ENCODE measurements at regions not wholly inside any gene's neighbourhood (a gene's known extent, or its start where the extent isn't known, plus 50 kb on each side); places are given as distances from the start of the nearest gene placed in this dataset.
A peak's percentile ranks its signal among the peaks of the same experiment; 100 is the strongest.

GRCh38 chr10:113376428-113376827 lies 176.4 kb upstream of the HABP2 start:
- DNase-seq = no peak

- DNase-seq = no peak
These were observed 173.8 kb upstream of the HABP2 start for GRCh38 chr10:113379091-113379490.

- no peak for DNase-seq
These were observed 171.4 kb upstream of the HABP2 start for GRCh38 chr10:113381416-113381815.

- DNase-seq = no peak
These were observed 170.8 kb upstream of the HABP2 start for GRCh38 chr10:113381981-113382509.

- no peak for DNase-seq
These were observed 170.2 kb upstream of the HABP2 start for GRCh38 chr10:113382691-113383090.

- DNase-seq = no peak
These were observed 168.7 kb upstream of the HABP2 start for GRCh38 chr10:113384181-113384580.

- DNase-seq = peak; percentile 96
These were observed 167.5 kb upstream of the HABP2 start for GRCh38 chr10:113385021-113385999.

GRCh38 chr10:113386005-113386404 lies 166.8 kb upstream of the HABP2 start:
- DNase-seq = no peak

- no peak for DNase-seq
These were observed 162.9 kb upstream of the HABP2 start for GRCh38 chr10:113389969-113390368.

GRCh38 chr10:113390896-113391295 lies 162.0 kb upstream of the HABP2 start:
- DNase-seq = no peak

- DNase-seq = no peak
These were observed 155.8 kb upstream of the HABP2 start for GRCh38 chr10:113397047-113397446.

- no peak for DNase-seq
These were observed 153.8 kb upstream of the HABP2 start for GRCh38 chr10:113399065-113399464.

GRCh38 chr10:113402602-113403001 lies 150.3 kb upstream of the HABP2 start:
- DNase-seq = no peak

- DNase-seq = no peak
These were observed 145.6 kb upstream of the HABP2 start for GRCh38 chr10:113407218-113407617.

- no peak for DNase-seq
These were observed 143.7 kb upstream of the HABP2 start for GRCh38 chr10:113409175-113409574.

- DNase-seq = no peak
These were observed 142.2 kb upstream of the HABP2 start for GRCh38 chr10:113410618-113411017.

GRCh38 chr10:113411456-113411855 lies 141.4 kb upstream of the HABP2 start:
- DNase-seq = no peak

- DNase-seq = no peak
These were observed 140.7 kb upstream of the HABP2 start for GRCh38 chr10:113412161-113412560.

GRCh38 chr10:113414543-113414942 lies 138.3 kb upstream of the HABP2 start:
- no peak for DNase-seq

- DNase-seq = no peak
These were observed 137.6 kb upstream of the HABP2 start for GRCh38 chr10:113415246-113415645.

GRCh38 chr10:113420057-113420732 lies 132.7 kb upstream of the HABP2 start:
- no peak for DNase-seq

- no peak for DNase-seq
These were observed 131.8 kb upstream of the HABP2 start for GRCh38 chr10:113420733-113421675.

GRCh38 chr10:113422371-113422770 lies 130.5 kb upstream of the HABP2 start:
- DNase-seq = no peak

All from femur (tissue), 1 donor.